ENCODE measurements at regions not wholly inside any gene's neighbourhood (a gene's known extent, or its start where the extent isn't known, plus 50 kb on each side); places are given as distances from the start of the nearest gene placed in this dataset.

GRCh38 chr4:31620476-31620875, 900.3 kb downstream of the PCDH7 start:
- Mint-ChIP-seq H3K4me3 (no peak overlapping the region), H3K36me3 (no peaks in the 10 kb centered on the region), H3K27ac (no peak overlapping the region), H3K4me1 (no peaks in the 10 kb centered on the region), H3K27me3 (no peaks in the 10 kb centered on the region), H3K9me3 (peaks cover 7 to 13% (median 8%) of the 10 kb centered on the region in 3 donors)
- no CpG with 5 or more reads among the region's 2 CpGs for WGBS (ENCODE audit: insufficient coverage)
- Histone ChIP-seq H3K27ac (ENCODE audit: low read length) (no peak overlapping the region), H3K4me3 (ENCODE audit: control insufficient read depth in 1 of 2, extremely low read depth in 1 of 2, low read length in 1 of 2) (no peak overlapping the region), H3K27me3 (replicated peaks in 1 of 2; ENCODE audit: control insufficient read depth in 2 of 2, extremely low read depth in 1 of 2, insufficient read depth in 2 of 2, low read length in 1 of 2) (no peaks in the 10 kb centered on the region), H3K9me3 (no peaks in the 10 kb centered on the region), H3K36me3 (ENCODE audit: control insufficient read depth in 2 of 2, extremely low read depth in 1 of 2, insufficient read depth in 1 of 2, low read length in 1 of 2) (no peaks in the 10 kb centered on the region), H3K4me1 (ENCODE audit: control insufficient read depth in 1 of 2, extremely low read depth in 1 of 2, insufficient read depth in 2 of 2, low read length in 2 of 2) (no peaks in the 10 kb centered on the region)
- no peak for DNase-seq
- ChIA-PET CTCF (no interaction called here), POLR2A (no interaction called here)
- no peak for ATAC-seq (replicated peaks in 1 of 4)

- no peaks in the 10 kb centered on the region for H3K27me3 ChIP-seq (replicated peaks in 1 of 2; ENCODE audit: control insufficient read depth in 2 of 2, extremely low read depth in 1 of 2, insufficient read depth in 2 of 2, low read length in 1 of 2)
- no peaks in the 10 kb centered on the region for H3K4me1 ChIP-seq (ENCODE audit: control insufficient read depth in 1 of 2, extremely low read depth in 1 of 2, insufficient read depth in 2 of 2, low read length in 2 of 2)
- ATAC-seq (replicated peaks in 1 of 4) (no peak), DNase-seq (no peak)
- no peaks in the 10 kb centered on the region for H3K36me3 ChIP-seq (ENCODE audit: control insufficient read depth in 2 of 2, extremely low read depth in 1 of 2, insufficient read depth in 1 of 2, low read length in 1 of 2)
- no peak overlapping the region for H3K27ac Mint-ChIP-seq
- peaks cover 11 to 17% (median 17%) of the 10 kb centered on the region in 3 donors for H3K9me3 Mint-ChIP-seq
- H3K27me3 Mint-ChIP-seq = no peaks in the 10 kb centered on the region
- POLR2A ChIA-PET = no interaction called here
- H3K9me3 ChIP-seq = no peaks in the 10 kb centered on the region
- no peak overlapping the region for H3K4me3 Mint-ChIP-seq
- CTCF ChIA-PET = no interaction called here
- H3K36me3 Mint-ChIP-seq = no peaks in the 10 kb centered on the region
- H3K4me1 Mint-ChIP-seq = no peaks in the 10 kb centered on the region
- WGBS (ENCODE audit: insufficient coverage) = 93% methylated on average over 3 of the region's 4 CpGs
- no peak overlapping the region for H3K27ac ChIP-seq (ENCODE audit: low read length)
- no peak overlapping the region for H3K4me3 ChIP-seq (ENCODE audit: control insufficient read depth in 1 of 2, extremely low read depth in 1 of 2, low read length in 1 of 2)
Measured at GRCh38 chr4:31645236-31645635, 925.1 kb downstream of the PCDH7 start.

DNA sequence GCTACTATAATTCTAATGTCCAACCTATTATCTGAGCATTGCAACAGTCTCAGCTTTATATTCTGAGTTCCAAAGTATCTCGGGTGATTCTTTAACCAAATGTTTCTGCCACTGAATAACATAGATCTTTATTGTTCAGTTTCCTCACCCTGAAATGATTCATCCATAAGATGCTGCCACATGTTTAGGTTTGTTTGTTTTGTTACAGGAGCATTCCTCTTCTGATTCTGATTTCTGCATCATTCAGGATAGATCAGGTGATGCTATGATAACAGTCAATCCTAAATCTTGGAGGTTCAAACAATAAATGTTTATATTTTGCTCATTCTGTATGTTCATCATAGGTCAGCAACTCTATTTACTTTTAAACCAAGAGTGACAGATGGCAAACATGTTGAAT, 927.6 kb downstream of the PCDH7 start:
- no peaks in the 10 kb centered on the region for H3K36me3 ChIP-seq (ENCODE audit: control insufficient read depth in 2 of 2, extremely low read depth in 1 of 2, insufficient read depth in 1 of 2, low read length in 1 of 2)
- H3K4me1 ChIP-seq (ENCODE audit: control insufficient read depth in 1 of 2, extremely low read depth in 1 of 2, insufficient read depth in 2 of 2, low read length in 2 of 2) = no peaks in the 10 kb centered on the region
- no peak for DNase-seq
- no peak overlapping the region for H3K4me3 ChIP-seq (ENCODE audit: control insufficient read depth in 1 of 2, extremely low read depth in 1 of 2, low read length in 1 of 2)
- Mint-ChIP-seq H3K27me3 (no peaks in the 10 kb centered on the region), H3K36me3 (no peaks in the 10 kb centered on the region), H3K9me3 (peaks cover 8 to 23% (median 23%) of the 10 kb centered on the region in 3 donors), H3K4me3 (no peak overlapping the region), H3K27ac (no peak overlapping the region), H3K4me1 (no peaks in the 10 kb centered on the region)
- no peaks in the 10 kb centered on the region for H3K27me3 ChIP-seq (replicated peaks in 1 of 2; ENCODE audit: control insufficient read depth in 2 of 2, extremely low read depth in 1 of 2, insufficient read depth in 2 of 2, low read length in 1 of 2)
- WGBS (ENCODE audit: insufficient coverage) = no CpG with 5 or more reads among the region's 1 CpG
- H3K9me3 ChIP-seq = no peaks in the 10 kb centered on the region
- CTCF ChIA-PET = no interaction called here
- POLR2A ChIA-PET = no interaction called here
- no peak for ATAC-seq (replicated peaks in 1 of 4)
- no peak overlapping the region for H3K27ac ChIP-seq (ENCODE audit: low read length)

GRCh38 chr4:31649878-31650277, 929.7 kb downstream of the PCDH7 start:
- no peak overlapping the region for H3K4me3 Mint-ChIP-seq
- ChIA-PET CTCF (no interaction called here), POLR2A (no interaction called here)
- H3K36me3 ChIP-seq (ENCODE audit: control insufficient read depth in 2 of 2, extremely low read depth in 1 of 2, insufficient read depth in 1 of 2, low read length in 1 of 2) = no peaks in the 10 kb centered on the region
- peaks cover 8 to 22% (median 17%) of the 10 kb centered on the region in 3 donors for H3K9me3 Mint-ChIP-seq
- no CpG with 5 or more reads among the region's 1 CpG for WGBS (ENCODE audit: insufficient coverage)
- H3K4me1 Mint-ChIP-seq = no peaks in the 10 kb centered on the region
- no peaks in the 10 kb centered on the region for H3K4me1 ChIP-seq (ENCODE audit: control insufficient read depth in 1 of 2, extremely low read depth in 1 of 2, insufficient read depth in 2 of 2, low read length in 2 of 2)
- no peaks in the 10 kb centered on the region for H3K27me3 ChIP-seq (replicated peaks in 1 of 2; ENCODE audit: control insufficient read depth in 2 of 2, extremely low read depth in 1 of 2, insufficient read depth in 2 of 2, low read length in 1 of 2)
- ATAC-seq (replicated peaks in 1 of 4) (no peak), DNase-seq (no peak)
- no peaks in the 10 kb centered on the region for H3K27me3 Mint-ChIP-seq
- no peak overlapping the region for H3K27ac ChIP-seq (ENCODE audit: low read length)
- no peak overlapping the region for H3K4me3 ChIP-seq (ENCODE audit: control insufficient read depth in 1 of 2, extremely low read depth in 1 of 2, low read length in 1 of 2)
- no peaks in the 10 kb centered on the region for H3K9me3 ChIP-seq
- H3K27ac Mint-ChIP-seq = no peak overlapping the region
- H3K36me3 Mint-ChIP-seq = no peaks in the 10 kb centered on the region

GRCh38 chr4:31651541-31651940, 931.4 kb downstream of the PCDH7 start:
- ATAC-seq (replicated peaks in 1 of 4) (no peak), DNase-seq (no peak)
- no peaks in the 10 kb centered on the region for H3K9me3 ChIP-seq
- H3K36me3 ChIP-seq (ENCODE audit: control insufficient read depth in 2 of 2, extremely low read depth in 1 of 2, insufficient read depth in 1 of 2, low read length in 1 of 2) = no peaks in the 10 kb centered on the region
- Mint-ChIP-seq H3K27me3 (no peaks in the 10 kb centered on the region), H3K4me1 (no peaks in the 10 kb centered on the region), H3K9me3 (peaks cover 8 to 17% (median 11%) of the 10 kb centered on the region in 3 donors), H3K36me3 (no peaks in the 10 kb centered on the region), H3K27ac (no peak overlapping the region), H3K4me3 (no peak overlapping the region)
- POLR2A ChIA-PET = no interaction called here
- CTCF ChIA-PET = interaction anchor here in 1 of 2 donors (0.7 kb wide), 1 partner anchor 208 kb away, joined by 3 read pairs; no protein-coding TSS in a partner anchor
- no peak overlapping the region for H3K4me3 ChIP-seq (ENCODE audit: control insufficient read depth in 1 of 2, extremely low read depth in 1 of 2, low read length in 1 of 2)
- H3K27ac ChIP-seq (ENCODE audit: low read length) = no peak overlapping the region
- no peaks in the 10 kb centered on the region for H3K4me1 ChIP-seq (ENCODE audit: control insufficient read depth in 1 of 2, extremely low read depth in 1 of 2, insufficient read depth in 2 of 2, low read length in 2 of 2)
- no CpG with 5 or more reads among the region's 1 CpG for WGBS (ENCODE audit: insufficient coverage)
- H3K27me3 ChIP-seq (replicated peaks in 1 of 2; ENCODE audit: control insufficient read depth in 2 of 2, extremely low read depth in 1 of 2, insufficient read depth in 2 of 2, low read length in 1 of 2) = no peaks in the 10 kb centered on the region

DNA sequence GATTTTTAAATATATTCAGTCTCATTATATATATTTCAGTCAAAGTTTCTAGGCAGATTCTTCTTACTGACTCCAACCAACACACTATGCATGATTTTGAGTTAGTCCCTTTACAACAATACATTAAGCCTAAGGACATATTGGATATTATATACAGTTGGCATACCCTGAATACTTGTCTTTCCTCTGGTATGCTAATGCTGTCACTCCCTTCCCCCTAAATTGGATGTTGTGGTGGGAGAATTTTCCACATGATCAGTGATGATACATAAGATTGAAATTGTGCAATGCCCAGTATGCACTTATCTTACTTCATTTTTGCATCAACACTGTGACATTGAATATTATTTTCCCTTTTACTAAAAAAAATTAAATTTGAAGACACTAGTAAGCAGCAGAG, 935.2 kb downstream of the PCDH7 start:
- Histone ChIP-seq H3K27me3 (replicated peaks in 1 of 2; ENCODE audit: control insufficient read depth in 2 of 2, extremely low read depth in 1 of 2, insufficient read depth in 2 of 2, low read length in 1 of 2) (no peaks in the 10 kb centered on the region), H3K4me1 (ENCODE audit: control insufficient read depth in 1 of 2, extremely low read depth in 1 of 2, insufficient read depth in 2 of 2, low read length in 2 of 2) (no peaks in the 10 kb centered on the region), H3K36me3 (ENCODE audit: control insufficient read depth in 2 of 2, extremely low read depth in 1 of 2, insufficient read depth in 1 of 2, low read length in 1 of 2) (no peaks in the 10 kb centered on the region), H3K4me3 (ENCODE audit: control insufficient read depth in 1 of 2, extremely low read depth in 1 of 2, low read length in 1 of 2) (no peak overlapping the region), H3K27ac (ENCODE audit: low read length) (no peak overlapping the region), H3K9me3 (no peaks in the 10 kb centered on the region)
- H3K36me3 Mint-ChIP-seq = no peaks in the 10 kb centered on the region
- H3K4me3 Mint-ChIP-seq = no peak overlapping the region
- ATAC-seq (replicated peaks in 1 of 4) = no peak
- H3K4me1 Mint-ChIP-seq = no peaks in the 10 kb centered on the region
- CTCF ChIA-PET = no interaction called here
- POLR2A ChIA-PET = no interaction called here
- peaks cover 8 to 20% (median 15%) of the 10 kb centered on the region in 3 donors for H3K9me3 Mint-ChIP-seq
- H3K27ac Mint-ChIP-seq = no peak overlapping the region
- DNase-seq = no peak
- H3K27me3 Mint-ChIP-seq = no peaks in the 10 kb centered on the region

DNA sequence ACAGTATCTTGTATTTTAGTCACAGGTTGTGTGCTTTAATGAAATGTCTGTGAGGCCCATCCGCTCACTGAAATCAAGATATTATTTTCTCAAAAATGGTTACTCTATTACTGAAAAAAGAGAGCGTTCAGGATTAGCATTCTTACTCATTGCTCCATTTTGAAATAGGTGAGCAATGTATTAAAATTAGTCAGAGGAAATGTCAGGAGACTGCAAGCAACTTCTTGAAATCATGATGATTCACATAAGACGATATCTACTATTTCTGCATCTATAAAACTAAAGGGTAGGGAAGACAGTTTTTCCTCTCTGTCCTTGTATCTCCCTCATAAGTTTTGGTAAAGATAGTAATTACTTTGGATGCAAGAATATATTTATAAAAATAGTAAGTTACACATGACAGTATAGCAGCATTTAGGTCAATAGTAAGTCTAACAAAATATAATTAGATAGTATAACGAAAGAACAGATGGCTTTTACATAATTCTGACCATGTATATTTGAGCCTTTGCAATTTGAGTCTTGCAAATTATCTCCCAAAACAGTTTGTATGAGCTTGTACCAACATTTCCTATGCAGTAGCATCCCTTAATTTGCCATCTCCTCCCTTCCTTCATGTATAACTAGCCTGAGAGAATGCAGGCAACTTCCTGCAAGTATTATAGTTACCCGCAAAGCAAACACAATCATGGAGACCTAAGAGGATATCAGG, 937.8 kb downstream of the PCDH7 start:
- H3K4me3 Mint-ChIP-seq = no peak overlapping the region
- Histone ChIP-seq H3K9me3 (no peaks in the 10 kb centered on the region), H3K27me3 (replicated peaks in 1 of 2; ENCODE audit: control insufficient read depth in 2 of 2, extremely low read depth in 1 of 2, insufficient read depth in 2 of 2, low read length in 1 of 2) (no peaks in the 10 kb centered on the region), H3K4me3 (ENCODE audit: control insufficient read depth in 1 of 2, extremely low read depth in 1 of 2, low read length in 1 of 2) (no peak overlapping the region), H3K27ac (ENCODE audit: low read length) (no peak overlapping the region), H3K4me1 (ENCODE audit: control insufficient read depth in 1 of 2, extremely low read depth in 1 of 2, insufficient read depth in 2 of 2, low read length in 2 of 2) (no peaks in the 10 kb centered on the region), H3K36me3 (ENCODE audit: control insufficient read depth in 2 of 2, extremely low read depth in 1 of 2, insufficient read depth in 1 of 2, low read length in 1 of 2) (no peaks in the 10 kb centered on the region)
- H3K27me3 Mint-ChIP-seq = no peaks in the 10 kb centered on the region
- ChIA-PET CTCF (no interaction called here), POLR2A (no interaction called here)
- H3K4me1 Mint-ChIP-seq = no peaks in the 10 kb centered on the region
- H3K9me3 Mint-ChIP-seq = peaks cover 11 to 17% (median 13%) of the 10 kb centered on the region in 3 donors
- H3K27ac Mint-ChIP-seq = no peak overlapping the region
- DNase-seq (no peak), ATAC-seq (replicated peaks in 1 of 4) (no peak)
- no peaks in the 10 kb centered on the region for H3K36me3 Mint-ChIP-seq
- 80% methylated on average over 1 of the region's 5 CpGs for WGBS (ENCODE audit: insufficient coverage)
